K562 (cell line): ENCODE measurements at regions not wholly inside any gene's neighbourhood (a gene's known extent, or its start where the extent isn't known, plus 50 kb on each side); places are given as distances from the start of the nearest gene placed in this dataset.

ENCODE experiments used
- GATA2 ChIP-seq: sonication (generic); formaldehyde crosslinking; IDR thresholded peaks from 2 replicates; pipeline ENCODE4 v1.4.0; 2020; ENCODE audit warnings: mild to moderate bottlenecking, missing genetic modification reagents
- RCOR1 ChIP-seq, 2 experiments: IDR thresholded peaks; 2 replicates each; pipeline ENCODE4 v1.6.1; 2012; ENCODE audit warnings: low read depth in 2 of 2, low read length in 2 of 2, borderline replicate concordance in 1 of 2, improper control_type of control experiment in 1 of 2

DNA sequence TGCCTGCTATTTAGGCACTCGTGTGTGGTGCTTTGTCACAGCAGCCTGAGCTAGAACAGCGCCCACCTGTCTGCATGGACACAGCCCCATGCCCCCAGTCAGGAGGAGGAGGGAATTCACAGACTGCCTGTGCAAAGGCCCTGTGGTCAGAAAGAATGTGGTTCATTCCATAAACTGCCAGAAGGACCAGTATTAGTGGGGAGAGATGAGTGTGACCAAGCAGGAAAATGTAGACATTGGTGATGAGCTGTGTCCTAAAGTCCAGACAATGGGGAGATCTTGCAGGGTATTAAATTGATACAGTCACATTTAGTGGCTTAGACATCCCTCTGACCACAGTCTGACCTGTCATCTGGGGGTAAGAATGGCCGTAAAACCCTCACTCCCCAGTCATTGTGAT is 83.7 kb upstream of the LINC01488 start:
- TF ChIP-seq RCOR1 (IDR thresholded peaks at IDR 0.05; ENCODE audit: borderline replicate concordance in 1 of 2, low read depth in 2 of 2, low read length in 2 of 2) (peak in 1 of 2 experiments; percentile 80; a peak in 2 of 4 replicates), GATA2 (CRISPR knock-in tag) (no peak)
